ENCODE measurements at regions not wholly inside any gene's neighbourhood (a gene's known extent, or its start where the extent isn't known, plus 50 kb on each side); places are given as distances from the start of the nearest gene placed in this dataset.

- H3K36me3 ChIP-seq (ENCODE audit: control insufficient read depth, low read length) = no peaks in the 10 kb centered on the region
- no peaks in the 10 kb centered on the region; the same call in 1 of the 2 replicates for H3K27me3 ChIP-seq (ENCODE audit: control insufficient read depth, low read length)
- no peaks in the 10 kb centered on the region for H3K79me2 ChIP-seq (ENCODE audit: control insufficient read depth, low read length)
- H3K4me3 ChIP-seq (ENCODE audit: low read length) = no peak overlapping the region
- H3K27ac ChIP-seq (ENCODE audit: low read depth, low read length) = no peak overlapping the region
- H4K20me1 ChIP-seq (ENCODE audit: control insufficient read depth, insufficient read depth, low read depth, low read length) = no peaks in the 10 kb centered on the region
- no peaks in the 10 kb centered on the region for H3K9me2 ChIP-seq (replicated peaks; ENCODE audit: control insufficient read depth, low read length)
- 0 out of 2 replicates have a peak, but pooled peaks cover 2% of the 10 kb centered on the region for H3K9me3 ChIP-seq (ENCODE audit: control insufficient read depth, insufficient read depth, low read length)
- H3K4me2 ChIP-seq (ENCODE audit: low read length) = no peak overlapping the region
- no peaks in the 10 kb centered on the region for H3F3A ChIP-seq (ENCODE audit: control insufficient read depth, insufficient read depth)
- H3K4me1 ChIP-seq (ENCODE audit: control insufficient read depth, low read length) = no peaks in the 10 kb centered on the region
- no peak for TF ChIP-seq EZH2phosphoT487 (IDR thresholded peaks at IDR 0.05; ENCODE audit: borderline replicate concordance, low read length)
- TF ChIP-seq CTCF (IDR thresholded peaks at IDR 0.05; ENCODE audit: low read depth, low read length, poor library complexity, severe bottlenecking) = no peak
Measured at GRCh38 chr21:35538386-35538785, 489.3 kb upstream of the RUNX1 start.

- no peak for TF ChIP-seq CTCF (IDR thresholded peaks at IDR 0.05; ENCODE audit: low read depth, low read length, poor library complexity, severe bottlenecking)
- TF ChIP-seq EZH2phosphoT487 (IDR thresholded peaks at IDR 0.05; ENCODE audit: borderline replicate concordance, low read length) = no peak
- Histone ChIP-seq H4K20me1 (ENCODE audit: control insufficient read depth, insufficient read depth, low read depth, low read length) (no peaks in the 10 kb centered on the region), H3K9me2 (replicated peaks; ENCODE audit: control insufficient read depth, low read length) (no peaks in the 10 kb centered on the region), H3F3A (ENCODE audit: control insufficient read depth, insufficient read depth) (no peaks in the 10 kb centered on the region), H3K4me3 (ENCODE audit: low read length) (no peak overlapping the region), H3K36me3 (ENCODE audit: control insufficient read depth, low read length) (no peaks in the 10 kb centered on the region), H3K27ac (ENCODE audit: low read depth, low read length) (no peak overlapping the region), H3K9me3 (ENCODE audit: control insufficient read depth, insufficient read depth, low read length) (0 out of 2 replicates have a peak, but pooled peaks cover 2% of the 10 kb centered on the region), H3K4me1 (ENCODE audit: control insufficient read depth, low read length) (no peaks in the 10 kb centered on the region), H3K27me3 (ENCODE audit: control insufficient read depth, low read length) (peaks cover 3% of the 10 kb centered on the region; the same call in 1 of the 2 replicates), H3K79me2 (ENCODE audit: control insufficient read depth, low read length) (no peaks in the 10 kb centered on the region), H3K4me2 (ENCODE audit: low read length) (no peak overlapping the region)
Measured at GRCh38 chr21:35537604-35538003, 488.5 kb upstream of the RUNX1 start.

GRCh38 chr21:35533893-35534292 is 484.8 kb upstream of the RUNX1 start:
- H3K4me2 ChIP-seq (ENCODE audit: low read length) = no peak overlapping the region
- 0 out of 2 replicates have a peak, but pooled peaks cover 5% of the 10 kb centered on the region for H3K9me3 ChIP-seq (ENCODE audit: control insufficient read depth, insufficient read depth, low read length)
- H3K27me3 ChIP-seq (ENCODE audit: control insufficient read depth, low read length) = peaks cover 9% of the 10 kb centered on the region; the same call in 1 of the 2 replicates
- no peaks in the 10 kb centered on the region for H4K20me1 ChIP-seq (ENCODE audit: control insufficient read depth, insufficient read depth, low read depth, low read length)
- TF ChIP-seq CTCF (IDR thresholded peaks at IDR 0.05; ENCODE audit: low read depth, low read length, poor library complexity, severe bottlenecking) = no peak
- TF ChIP-seq EZH2phosphoT487 (IDR thresholded peaks at IDR 0.05; ENCODE audit: borderline replicate concordance, low read length) = no peak
- H3K9me2 ChIP-seq (replicated peaks; ENCODE audit: control insufficient read depth, low read length) = no peaks in the 10 kb centered on the region
- no peaks in the 10 kb centered on the region for H3K79me2 ChIP-seq (ENCODE audit: control insufficient read depth, low read length)
- H3F3A ChIP-seq (ENCODE audit: control insufficient read depth, insufficient read depth) = no peaks in the 10 kb centered on the region
- H3K27ac ChIP-seq (ENCODE audit: low read depth, low read length) = no peak overlapping the region
- peaks cover 7% of the 10 kb centered on the region for H3K4me1 ChIP-seq (ENCODE audit: control insufficient read depth, low read length)
- H3K36me3 ChIP-seq (ENCODE audit: control insufficient read depth, low read length) = no peaks in the 10 kb centered on the region
- no peak overlapping the region for H3K4me3 ChIP-seq (ENCODE audit: low read length)

Measured in DOHH2 (cell line).